ELF-1 (cell line): ENCODE measurements at regions not wholly inside any gene's neighbourhood (a gene's known extent, or its start where the extent isn't known, plus 50 kb on each side); places are given as distances from the start of the nearest gene placed in this dataset.
"Not testable (repeated sequence)": the region's sequence is repeated elsewhere in the genome, so short reads cannot be mapped to it uniquely, and the experiment has no call there.

ENCODE experiments used
- DNase-seq: peaks from one replicate; pipeline ENCODE4 v3.0.0-alpha.2; 2016; ENCODE audit warnings: low read depth, low spot score

DNA sequence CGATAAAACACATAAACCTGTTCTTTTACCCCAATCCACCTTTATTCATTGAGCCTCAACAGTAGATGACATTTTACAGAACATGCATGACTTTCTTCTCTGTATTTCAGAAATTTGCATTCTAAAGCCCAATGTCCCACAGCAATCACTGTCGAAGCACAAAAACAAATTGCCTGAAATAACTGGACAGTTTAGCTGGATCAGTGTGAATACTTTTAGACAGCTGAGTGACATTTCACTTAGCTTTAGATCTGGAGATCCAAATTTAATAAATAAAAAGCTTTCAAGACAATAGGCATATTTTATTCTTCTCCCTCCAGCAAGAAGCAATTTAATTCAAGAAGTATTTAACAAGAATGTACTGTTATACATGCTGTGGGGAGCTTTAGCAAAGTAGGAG lies 109.1 kb upstream of the FSCB start:
- no peak for DNase-seq

DNA sequence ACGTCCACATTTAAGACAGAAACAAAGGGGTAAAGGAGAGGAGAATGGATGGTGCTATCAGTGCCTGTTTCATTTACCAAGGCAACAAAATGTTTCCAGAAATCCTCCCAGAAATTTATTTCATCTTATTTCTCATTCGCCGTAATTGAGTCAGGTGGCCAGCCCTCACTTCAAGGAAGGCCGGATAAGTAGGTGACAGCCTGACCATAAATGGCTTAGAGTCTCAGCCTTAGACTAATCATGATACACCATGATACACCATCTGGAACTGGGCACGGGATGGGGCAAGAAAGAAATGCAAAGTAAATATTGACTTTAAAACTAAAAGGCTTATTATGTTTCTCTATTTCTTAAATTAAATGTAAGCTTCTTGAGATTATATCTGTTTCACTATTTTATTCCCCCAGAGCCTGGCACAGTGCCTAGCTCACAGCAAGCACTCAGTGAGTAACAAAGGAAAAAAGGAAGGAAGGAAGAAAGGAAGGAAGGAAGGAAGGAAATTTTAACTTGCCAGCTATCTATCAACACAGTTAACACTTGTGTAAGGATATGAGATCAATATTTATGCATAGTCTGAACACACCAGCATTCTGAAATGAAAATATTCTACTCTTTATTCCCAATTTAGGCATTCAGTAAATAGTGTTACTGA lies 106.1 kb upstream of the FSCB start:
- DNase-seq: no peak

DNA sequence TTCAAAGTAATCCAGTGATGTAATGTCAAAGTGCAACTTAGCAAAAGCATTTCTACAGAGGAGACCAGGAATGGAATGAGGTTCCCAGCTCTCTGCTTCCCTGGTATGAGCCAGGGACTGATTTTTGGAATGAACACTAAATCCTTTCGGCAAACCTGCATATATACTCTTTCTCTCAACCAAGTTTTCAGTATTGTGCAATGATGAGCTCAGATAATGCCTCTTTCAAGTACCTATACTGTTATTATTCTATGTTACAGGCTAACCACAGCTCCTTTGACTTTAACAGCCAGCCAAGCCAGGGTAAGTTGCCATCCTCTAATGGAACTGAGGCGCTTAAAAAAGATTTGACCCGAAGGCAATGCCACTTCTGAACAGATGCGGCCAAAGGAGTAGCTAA lies 104.9 kb upstream of the FSCB start:
- no peak for DNase-seq

DNA sequence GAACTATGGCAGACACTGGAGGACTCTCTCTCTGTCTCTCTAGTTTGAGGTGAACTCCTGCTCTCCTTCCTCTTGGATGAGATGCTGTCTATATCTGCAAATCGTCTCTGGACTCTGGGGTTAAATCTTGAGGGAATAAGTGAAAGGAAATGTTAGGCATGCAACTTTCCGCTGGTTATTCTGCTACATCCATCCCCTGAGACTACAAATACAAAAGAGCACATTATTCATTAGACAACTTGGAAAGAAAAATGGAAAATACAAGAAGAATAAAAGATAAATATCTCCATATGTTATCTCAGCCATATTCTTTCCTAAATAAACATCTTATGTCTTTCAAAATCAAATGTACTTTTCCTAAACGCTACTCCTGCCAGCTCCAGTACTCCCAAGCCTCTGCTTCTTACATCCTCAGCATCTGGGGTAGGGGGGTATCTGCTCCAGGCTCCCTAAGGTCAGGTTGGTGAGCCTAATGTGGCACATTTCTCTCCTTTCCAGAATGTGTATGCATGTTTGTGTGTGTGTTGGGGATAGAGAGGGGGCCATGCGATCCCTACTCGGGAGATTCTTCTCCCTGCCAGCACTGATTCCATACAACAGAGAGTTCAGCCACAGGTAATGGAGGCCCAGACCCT lies 102.9 kb upstream of the FSCB start:
- no peak for DNase-seq

DNA sequence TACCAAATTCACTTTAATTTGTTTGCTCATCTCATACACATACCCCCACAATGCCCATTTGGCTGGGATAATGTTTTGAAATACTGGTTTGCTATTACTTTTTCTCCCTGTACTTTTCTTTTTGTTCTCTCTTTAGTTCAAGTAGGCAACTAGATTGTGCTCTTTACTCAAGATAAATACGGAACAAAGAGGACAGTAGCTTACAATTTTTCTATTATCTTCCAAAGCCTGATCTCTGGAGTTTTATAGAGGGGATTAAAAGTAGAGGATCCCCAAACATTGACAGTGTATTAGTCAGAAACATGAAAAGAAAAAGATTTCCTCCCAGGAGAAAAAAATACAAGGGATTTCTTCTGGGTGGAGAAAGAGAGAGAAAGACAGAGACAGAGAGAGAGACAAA lies 102.1 kb upstream of the FSCB start:
- DNase-seq: no peak

DNA sequence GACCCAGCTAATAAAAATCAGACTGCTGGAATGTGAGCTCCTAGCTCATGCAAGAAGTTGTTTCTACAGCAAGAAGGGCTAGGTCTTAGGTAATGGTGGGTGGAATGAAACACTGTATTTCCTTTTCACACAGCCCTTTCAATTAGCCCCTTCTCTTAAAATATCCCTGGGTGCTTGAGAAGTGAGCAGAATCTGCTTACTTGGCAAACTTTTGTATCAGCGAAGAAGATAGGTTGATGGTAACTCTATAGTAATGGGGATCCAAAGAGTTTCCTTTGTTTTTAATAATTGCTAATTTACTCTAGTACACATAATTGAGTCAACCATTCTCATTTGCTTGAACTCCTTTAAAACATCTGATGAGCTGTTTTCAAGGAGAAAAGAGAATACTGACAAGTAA lies 100.6 kb upstream of the FSCB start:
- DNase-seq: no peak

DNA sequence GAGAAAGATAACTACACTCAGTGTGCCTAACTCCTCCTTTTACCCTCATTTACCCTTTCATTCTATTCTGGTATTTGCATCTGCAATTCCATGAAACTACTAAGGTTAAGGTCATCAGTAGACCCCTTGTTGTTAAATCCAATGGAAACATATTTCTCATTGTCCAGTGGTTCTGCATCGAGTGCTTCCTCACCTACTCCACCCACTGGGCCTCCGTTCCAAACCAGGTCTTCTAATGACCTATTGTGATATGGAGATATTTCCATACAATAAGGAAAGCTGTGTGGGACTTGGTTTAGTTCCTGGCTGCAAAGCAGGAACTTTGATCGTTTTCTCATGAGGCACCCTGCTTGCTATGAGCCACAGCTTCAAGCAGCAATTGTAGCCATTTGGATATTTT lies 99.5 kb upstream of the FSCB start:
- no peak for DNase-seq

DNA sequence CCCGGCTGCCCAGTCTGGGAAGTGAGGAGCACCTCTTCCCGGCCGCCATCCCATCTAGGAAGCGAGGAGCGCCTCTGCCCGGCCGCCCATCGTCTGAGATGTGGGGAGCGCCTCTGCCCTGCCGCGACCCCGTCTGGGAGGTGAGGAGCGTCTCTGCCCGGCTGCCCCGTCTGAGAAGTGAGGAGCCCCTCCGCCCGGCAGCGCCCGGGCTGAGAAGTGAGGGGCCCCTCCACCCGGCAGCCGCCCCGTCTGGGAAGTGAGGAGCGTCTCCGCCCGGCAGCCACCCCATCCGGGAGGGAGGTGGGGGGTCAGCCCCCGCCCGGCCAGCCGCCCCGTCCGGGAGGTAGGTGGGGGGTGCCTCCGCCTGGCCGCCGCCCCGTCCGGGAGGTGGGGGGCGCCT lies 94.2 kb upstream of the FSCB start:
- not testable (repeated sequence) for DNase-seq

DNA sequence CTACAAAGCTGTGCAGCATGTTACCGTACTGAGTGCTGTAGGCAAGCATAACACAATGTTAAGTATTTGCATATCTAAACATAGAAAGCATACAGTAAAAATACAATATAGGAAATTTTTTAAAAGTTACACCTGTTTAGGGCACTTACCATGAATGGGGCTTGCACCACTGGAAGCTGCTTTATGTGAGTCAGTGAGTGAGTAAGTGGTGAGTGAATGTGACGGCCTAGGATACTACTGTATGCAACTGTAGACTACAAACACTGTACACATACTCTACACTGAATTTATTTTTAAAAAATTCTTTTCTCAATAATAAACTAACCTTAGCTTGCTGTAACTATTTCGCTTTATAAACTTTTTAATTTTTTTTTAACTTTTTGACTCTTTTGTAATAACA lies 82.1 kb upstream of the FSCB start:
- DNase-seq: no peak

DNA sequence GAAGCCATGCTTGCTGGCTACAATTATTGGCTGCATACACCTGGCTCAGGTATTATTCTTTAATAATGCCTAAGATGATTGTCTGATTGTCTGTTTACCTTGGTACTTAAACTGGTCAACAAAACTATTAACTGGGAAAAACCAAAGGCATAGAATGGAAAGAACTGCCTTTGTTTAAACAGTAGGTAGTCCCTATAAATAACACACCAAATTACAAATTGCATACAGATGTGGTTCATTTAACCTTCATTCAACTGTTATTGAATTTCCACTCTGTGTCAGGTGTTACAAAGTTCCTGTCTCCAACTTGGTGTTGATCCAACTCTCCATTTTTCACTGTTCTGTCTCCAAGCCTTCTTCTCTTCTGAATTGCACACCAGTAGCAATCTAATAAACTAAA lies 79.8 kb upstream of the FSCB start:
- DNase-seq: no peak

DNA sequence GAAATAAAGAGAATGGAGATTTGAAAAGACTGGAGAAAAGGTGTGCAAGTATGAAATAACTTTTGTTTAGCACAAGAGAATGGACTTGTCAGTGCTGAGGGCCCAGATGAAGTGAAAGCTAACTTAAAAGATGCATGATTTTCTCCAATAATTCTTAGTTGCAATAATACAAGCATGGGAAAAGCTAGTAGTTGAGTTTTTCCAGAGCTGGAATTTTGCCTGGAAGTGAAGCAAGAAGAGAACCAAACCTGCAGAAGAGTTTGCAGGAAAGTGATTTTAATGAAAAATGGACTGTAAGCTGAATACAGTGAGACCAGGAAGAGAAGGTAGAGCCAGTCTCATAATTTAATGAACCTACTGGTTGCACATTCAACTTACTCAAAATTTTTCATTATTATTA lies 69.3 kb upstream of the FSCB start:
- no peak for DNase-seq

DNA sequence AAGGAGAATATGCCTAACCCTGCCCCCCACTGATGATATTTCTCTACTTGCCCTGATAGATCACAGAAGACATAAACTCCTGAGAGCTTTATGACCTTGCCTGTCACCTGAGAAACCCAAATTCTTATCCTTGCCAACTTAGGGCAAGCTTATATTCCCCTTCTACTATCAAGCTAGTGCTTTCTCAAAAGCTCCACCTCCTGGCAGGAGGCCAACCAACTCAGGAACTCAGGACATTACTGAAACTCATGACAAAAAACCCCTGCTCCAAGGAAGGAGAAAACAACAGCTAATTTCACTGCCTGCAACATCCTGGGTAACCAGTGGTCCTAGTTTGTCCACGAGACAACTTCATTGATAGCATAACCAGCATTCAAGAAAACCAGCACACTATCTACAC lies 60.9 kb upstream of the FSCB start:
- no peak for DNase-seq

DNA sequence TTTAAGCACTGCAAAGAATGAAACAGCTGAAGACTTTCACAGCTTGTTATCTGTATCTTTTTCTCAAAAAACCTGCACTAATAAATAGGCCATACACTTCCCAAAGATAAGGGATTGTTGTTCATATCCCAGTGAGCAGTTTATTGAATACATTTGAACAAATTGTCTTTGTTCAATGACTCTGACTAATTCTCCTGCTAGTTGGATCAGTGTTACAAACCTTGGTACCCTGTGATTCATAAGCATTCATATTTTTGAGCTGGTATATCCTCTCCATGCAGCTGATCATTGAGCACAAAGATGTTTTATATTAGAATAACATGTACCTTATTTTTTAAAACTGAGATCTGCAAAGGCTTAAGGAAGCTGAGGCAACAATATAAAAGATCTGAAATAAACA lies 58.9 kb upstream of the FSCB start:
- no peak for DNase-seq

DNA sequence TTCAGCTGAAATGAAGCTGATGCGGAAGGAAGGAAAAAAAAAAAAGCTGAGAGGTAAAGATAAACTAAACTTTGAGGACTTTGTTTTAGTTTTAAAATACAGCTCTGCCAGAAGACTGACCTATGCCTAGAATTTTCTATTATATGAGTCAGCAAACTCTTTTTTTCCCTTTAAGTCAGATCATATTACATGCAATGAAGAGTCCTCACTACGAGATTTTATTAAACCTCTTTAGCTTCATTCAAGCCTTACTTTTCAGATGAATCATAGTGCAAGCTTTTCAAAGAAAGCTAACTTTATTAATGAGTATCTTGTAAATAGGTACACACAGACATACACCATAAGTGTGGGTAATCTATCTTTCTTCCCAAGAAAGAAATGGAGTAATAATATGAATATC lies 57.8 kb upstream of the FSCB start:
- DNase-seq: no peak
